ENCODE measurements at regions not wholly inside any gene's neighbourhood (a gene's known extent, or its start where the extent isn't known, plus 50 kb on each side); places are given as distances from the start of the nearest gene placed in this dataset.
"Not testable (repeated sequence)": the region's sequence is repeated elsewhere in the genome, so short reads cannot be mapped to it uniquely, and the experiment has no call there.

- no peak overlapping the region for H3K4me3 ChIP-seq (ENCODE audit: low read depth, low read length)
- H3K9me3 ChIP-seq (ENCODE audit: control insufficient read depth, insufficient read depth, low read length) = no peaks in the 10 kb centered on the region
- no peaks in the 10 kb centered on the region for H3K27me3 ChIP-seq (ENCODE audit: control insufficient read depth, insufficient read depth, low read length)
- H3K36me3 ChIP-seq (ENCODE audit: control insufficient read depth, insufficient read depth, low read length) = no peaks in the 10 kb centered on the region
- no peaks in the 10 kb centered on the region for H3K4me1 ChIP-seq (ENCODE audit: control insufficient read depth, insufficient read depth, low read length)
- H3K9ac ChIP-seq (ENCODE audit: low read depth, low read length) = no peak overlapping the region
Measured at GRCh38 chr7:120053390-120053961, 219.5 kb upstream of the KCND2 start.

- Histone ChIP-seq H3K27me3 (ENCODE audit: control insufficient read depth, insufficient read depth, low read length) (no peaks in the 10 kb centered on the region), H3K9me3 (ENCODE audit: control insufficient read depth, insufficient read depth, low read length) (no peaks in the 10 kb centered on the region)
Measured at GRCh38 chr7:120054376-120055100, 218.4 kb upstream of the KCND2 start.

GRCh38 chr7:120055300-120055699, 217.7 kb upstream of the KCND2 start:
- no peaks in the 10 kb centered on the region for H3K4me1 ChIP-seq (ENCODE audit: control insufficient read depth, insufficient read depth, low read length)
- no peak overlapping the region for H3K9ac ChIP-seq (ENCODE audit: low read depth, low read length)
- H3K9me3 ChIP-seq (ENCODE audit: control insufficient read depth, insufficient read depth, low read length) = no peaks in the 10 kb centered on the region
- no peaks in the 10 kb centered on the region for H3K36me3 ChIP-seq (ENCODE audit: control insufficient read depth, insufficient read depth, low read length)
- no peaks in the 10 kb centered on the region for H3K27me3 ChIP-seq (ENCODE audit: control insufficient read depth, insufficient read depth, low read length)
- H3K4me3 ChIP-seq (ENCODE audit: low read depth, low read length) = no peak overlapping the region

More at GRCh38 chr7:120054376-120055100, 218.4 kb upstream of the KCND2 start:
- Histone ChIP-seq H3K4me3 (ENCODE audit: low read depth, low read length) (no peak overlapping the region), H3K36me3 (ENCODE audit: control insufficient read depth, insufficient read depth, low read length) (no peaks in the 10 kb centered on the region), H3K4me1 (ENCODE audit: control insufficient read depth, insufficient read depth, low read length) (no peaks in the 10 kb centered on the region), H3K9ac (ENCODE audit: low read depth, low read length) (no peak overlapping the region)

GRCh38 chr7:120056227-120056626, 216.7 kb upstream of the KCND2 start:
- Histone ChIP-seq H3K9ac (ENCODE audit: low read depth, low read length) (no peak overlapping the region), H3K36me3 (ENCODE audit: control insufficient read depth, insufficient read depth, low read length) (no peaks in the 10 kb centered on the region), H3K4me1 (ENCODE audit: control insufficient read depth, insufficient read depth, low read length) (no peaks in the 10 kb centered on the region), H3K9me3 (ENCODE audit: control insufficient read depth, insufficient read depth, low read length) (no peaks in the 10 kb centered on the region), H3K4me3 (ENCODE audit: low read depth, low read length) (no peak overlapping the region), H3K27me3 (ENCODE audit: control insufficient read depth, insufficient read depth, low read length) (no peaks in the 10 kb centered on the region)

- no peaks in the 10 kb centered on the region for H3K27me3 ChIP-seq (ENCODE audit: control insufficient read depth, insufficient read depth, low read length)
- H3K4me1 ChIP-seq (ENCODE audit: control insufficient read depth, insufficient read depth, low read length) = no peaks in the 10 kb centered on the region
- H3K36me3 ChIP-seq (ENCODE audit: control insufficient read depth, insufficient read depth, low read length) = no peaks in the 10 kb centered on the region
- no peak overlapping the region for H3K9ac ChIP-seq (ENCODE audit: low read depth, low read length)
- H3K4me3 ChIP-seq (ENCODE audit: low read depth, low read length) = no peak overlapping the region
- H3K9me3 ChIP-seq (ENCODE audit: control insufficient read depth, insufficient read depth, low read length) = no peaks in the 10 kb centered on the region
Measured at GRCh38 chr7:120059641-120060040, 213.3 kb upstream of the KCND2 start.

- Histone ChIP-seq H3K36me3 (ENCODE audit: control insufficient read depth, insufficient read depth, low read length) (no peaks in the 10 kb centered on the region), H3K4me1 (ENCODE audit: control insufficient read depth, insufficient read depth, low read length) (no peaks in the 10 kb centered on the region), H3K9me3 (ENCODE audit: control insufficient read depth, insufficient read depth, low read length) (no peaks in the 10 kb centered on the region), H3K27me3 (ENCODE audit: control insufficient read depth, insufficient read depth, low read length) (no peaks in the 10 kb centered on the region), H3K9ac (ENCODE audit: low read depth, low read length) (no peak overlapping the region), H3K4me3 (ENCODE audit: low read depth, low read length) (no peak overlapping the region)
Measured at GRCh38 chr7:120060281-120060680, 212.7 kb upstream of the KCND2 start.

- Histone ChIP-seq H3K9me3 (ENCODE audit: control insufficient read depth, insufficient read depth, low read length) (no peaks in the 10 kb centered on the region), H3K4me1 (ENCODE audit: control insufficient read depth, insufficient read depth, low read length) (no peaks in the 10 kb centered on the region), H3K36me3 (ENCODE audit: control insufficient read depth, insufficient read depth, low read length) (no peaks in the 10 kb centered on the region), H3K27me3 (ENCODE audit: control insufficient read depth, insufficient read depth, low read length) (no peaks in the 10 kb centered on the region), H3K9ac (ENCODE audit: low read depth, low read length) (no peak overlapping the region), H3K4me3 (ENCODE audit: low read depth, low read length) (no peak overlapping the region)
Measured at GRCh38 chr7:120060875-120061274, 212.1 kb upstream of the KCND2 start.

GRCh38 chr7:120064565-120064964, 208.4 kb upstream of the KCND2 start:
- Histone ChIP-seq H3K9ac (ENCODE audit: low read depth, low read length) (no peak overlapping the region), H3K36me3 (ENCODE audit: control insufficient read depth, insufficient read depth, low read length) (no peaks in the 10 kb centered on the region), H3K9me3 (ENCODE audit: control insufficient read depth, insufficient read depth, low read length) (no peaks in the 10 kb centered on the region), H3K27me3 (ENCODE audit: control insufficient read depth, insufficient read depth, low read length) (no peaks in the 10 kb centered on the region), H3K4me1 (ENCODE audit: control insufficient read depth, insufficient read depth, low read length) (no peaks in the 10 kb centered on the region), H3K4me3 (ENCODE audit: low read depth, low read length) (no peak overlapping the region)

- H3K4me1 ChIP-seq (ENCODE audit: control insufficient read depth, insufficient read depth, low read length); H3K4me3 ChIP-seq (ENCODE audit: low read depth, low read length); H3K9ac ChIP-seq (ENCODE audit: low read depth, low read length); H3K9me3 ChIP-seq (ENCODE audit: control insufficient read depth, insufficient read depth, low read length); H3K36me3 ChIP-seq (ENCODE audit: control insufficient read depth, insufficient read depth, low read length); H3K27me3 ChIP-seq (ENCODE audit: control insufficient read depth, insufficient read depth, low read length): not testable (repeated sequence)
Measured at GRCh38 chr7:120066898-120067297, 206.1 kb upstream of the KCND2 start.

- Histone ChIP-seq H3K4me3 (ENCODE audit: low read depth, low read length) (no peak overlapping the region), H3K9ac (ENCODE audit: low read depth, low read length) (no peak overlapping the region), H3K36me3 (ENCODE audit: control insufficient read depth, insufficient read depth, low read length) (no peaks in the 10 kb centered on the region), H3K9me3 (ENCODE audit: control insufficient read depth, insufficient read depth, low read length) (no peaks in the 10 kb centered on the region), H3K4me1 (ENCODE audit: control insufficient read depth, insufficient read depth, low read length) (no peaks in the 10 kb centered on the region), H3K27me3 (ENCODE audit: control insufficient read depth, insufficient read depth, low read length) (no peaks in the 10 kb centered on the region)
Measured at GRCh38 chr7:120070201-120070600, 202.8 kb upstream of the KCND2 start.

- no peaks in the 10 kb centered on the region for H3K36me3 ChIP-seq (ENCODE audit: control insufficient read depth, insufficient read depth, low read length)
- H3K9me3 ChIP-seq (ENCODE audit: control insufficient read depth, insufficient read depth, low read length) = no peaks in the 10 kb centered on the region
- H3K27me3 ChIP-seq (ENCODE audit: control insufficient read depth, insufficient read depth, low read length) = no peaks in the 10 kb centered on the region
- H3K4me3 ChIP-seq (ENCODE audit: low read depth, low read length) = no peak overlapping the region
- no peak overlapping the region for H3K9ac ChIP-seq (ENCODE audit: low read depth, low read length)
- H3K4me1 ChIP-seq (ENCODE audit: control insufficient read depth, insufficient read depth, low read length) = no peaks in the 10 kb centered on the region
Measured at GRCh38 chr7:120077777-120078176, 195.2 kb upstream of the KCND2 start.

GRCh38 chr7:120079022-120079421, 194.0 kb upstream of the KCND2 start:
- H3K4me1 ChIP-seq (ENCODE audit: control insufficient read depth, insufficient read depth, low read length) = no peaks in the 10 kb centered on the region
- H3K27me3 ChIP-seq (ENCODE audit: control insufficient read depth, insufficient read depth, low read length) = no peaks in the 10 kb centered on the region
- H3K9ac ChIP-seq (ENCODE audit: low read depth, low read length) = no peak overlapping the region
- H3K36me3 ChIP-seq (ENCODE audit: control insufficient read depth, insufficient read depth, low read length) = no peaks in the 10 kb centered on the region
- H3K4me3 ChIP-seq (ENCODE audit: low read depth, low read length) = no peak overlapping the region
- no peaks in the 10 kb centered on the region for H3K9me3 ChIP-seq (ENCODE audit: control insufficient read depth, insufficient read depth, low read length)
